ENCODE measurements at regions not wholly inside any gene's neighbourhood (a gene's known extent, or its start where the extent isn't known, plus 50 kb on each side); places are given as distances from the start of the nearest gene placed in this dataset.

DNA sequence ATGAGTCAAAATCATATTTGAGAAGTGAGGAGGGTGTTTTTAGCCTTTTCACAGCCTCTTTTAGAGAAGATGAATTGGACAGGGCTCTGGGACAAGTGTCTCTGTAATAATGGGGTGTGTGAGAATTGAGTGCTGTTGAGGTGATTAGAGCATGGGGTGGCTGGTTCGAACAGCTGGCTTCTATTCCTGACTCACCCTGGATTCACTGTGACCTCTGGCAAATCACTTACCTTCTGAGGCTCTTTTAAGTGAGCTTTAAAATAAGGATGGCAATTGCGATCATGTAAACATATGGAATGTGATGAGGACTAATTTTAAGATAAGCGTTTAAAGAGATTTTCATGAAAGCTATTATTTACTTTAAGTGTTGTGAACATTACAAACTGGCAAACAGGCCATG lies 243.4 kb downstream of the ADGRL2 start:
- TF ChIP-seq, protein P1, sequence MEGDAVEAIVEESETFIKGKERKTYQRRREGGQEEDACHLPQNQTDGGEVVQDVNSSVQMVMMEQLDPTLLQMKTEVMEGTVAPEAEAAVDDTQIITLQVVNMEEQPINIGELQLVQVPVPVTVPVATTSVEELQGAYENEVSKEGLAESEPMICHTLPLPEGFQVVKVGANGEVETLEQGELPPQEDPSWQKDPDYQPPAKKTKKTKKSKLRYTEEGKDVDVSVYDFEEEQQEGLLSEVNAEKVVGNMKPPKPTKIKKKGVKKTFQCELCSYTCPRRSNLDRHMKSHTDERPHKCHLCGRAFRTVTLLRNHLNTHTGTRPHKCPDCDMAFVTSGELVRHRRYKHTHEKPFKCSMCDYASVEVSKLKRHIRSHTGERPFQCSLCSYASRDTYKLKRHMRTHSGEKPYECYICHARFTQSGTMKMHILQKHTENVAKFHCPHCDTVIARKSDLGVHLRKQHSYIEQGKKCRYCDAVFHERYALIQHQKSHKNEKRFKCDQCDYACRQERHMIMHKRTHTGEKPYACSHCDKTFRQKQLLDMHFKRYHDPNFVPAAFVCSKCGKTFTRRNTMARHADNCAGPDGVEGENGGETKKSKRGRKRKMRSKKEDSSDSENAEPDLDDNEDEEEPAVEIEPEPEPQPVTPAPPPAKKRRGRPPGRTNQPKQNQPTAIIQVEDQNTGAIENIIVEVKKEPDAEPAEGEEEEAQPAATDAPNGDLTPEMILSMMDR (conservative IDR thresholded peaks at IDR 0.05), result no peak
- no peak for TF ChIP-seq ZFX (IDR thresholded peaks at IDR 0.05)

All from C4-2B (cell line).